K562 (cell line): ENCODE measurements at regions not wholly inside any gene's neighbourhood (a gene's known extent, or its start where the extent isn't known, plus 50 kb on each side); places are given as distances from the start of the nearest gene placed in this dataset.

Source experiments
- ATAC-seq: fragments of 200-7000 bp; cut with Tn5 transposase; 3 replicates; pipeline ENCODE4 v1.9.1; 2020; ENCODE audit warnings: moderate library complexity
- BruUV-seq: library from RNA; stranded (reverse); fragments of 400-500 nt; replicated peaks from 2 replicates; lab custom pipeline; 2021; lab: Mats Ljungman, UMichigan
- CTCF ChIA-PET: fragments of 300-600 bp; formaldehyde crosslinking; extraction: SDS; loops from one replicate; lab custom pipeline; 2021; ENCODE audit warnings: low intra/inter-chr PET ratio; lab: Yijun Ruan, JAX
- POLR2A ChIA-PET: fragments of 300-600, 350-650 bp; sonication (Branson Sonifier 250); formaldehyde crosslinking; extraction: SDS; loops from one replicate; lab custom pipeline; 2021; ENCODE audit warnings: antibody characterized with exemption, inconsistent platforms; lab: Yijun Ruan, JAX
- DNase-seq, 4 experiments: peaks; one replicate each; pipeline versions ENCODE4 v3.0.0 to v3.0.0-alpha.2; 2011 to 2018; ENCODE audit warnings: low spot score in 3 of 4, mixed read lengths in 3 of 4; ENCODE audit errors: extremely low read depth in 1 of 4
- FAIRE-seq: peaks from 2 replicates; lab custom pipeline; 2011; peaks lifted over from hg19 to GRCh38; lab: Jason Lieb, UNC
- H2AFZ ChIP-seq: 2 replicates; pipeline ENCODE4 v1.6.0; 2011; ENCODE audit warnings: low read depth, low read length, control low read depth, inconsistent platforms
- H3K27ac ChIP-seq: fragments of 200-600 bp; 3 replicates; pipeline ENCODE4 v1.8.0; 2011; ENCODE audit warnings: low read depth, mild to moderate bottlenecking, control low read depth, inconsistent platforms, low read length, moderate library complexity, mixed read lengths; ENCODE audit errors: extremely low read depth
- H3K27me3 ChIP-seq, 2 experiments: fragments of 300-600 bp in 1 of 2; 2 replicates in 1 of 2; 3 replicates in 1 of 2; pipeline versions ENCODE4 v1.6.0 to v1.8.0; 2011; ENCODE audit warnings: inconsistent platforms in 2 of 2, low read length in 2 of 2, mild to moderate bottlenecking in 1 of 2, mixed read lengths in 1 of 2, moderate library complexity in 1 of 2; ENCODE audit not compliant: control insufficient read depth in 2 of 2, insufficient read depth in 2 of 2
- H3K36me3 ChIP-seq: fragments of 300-600 bp; 3 replicates; pipeline ENCODE4 v1.8.0; 2011; ENCODE audit warnings: mild to moderate bottlenecking, low read length, inconsistent platforms; ENCODE audit not compliant: control insufficient read depth, insufficient read depth
- H3K4me1 ChIP-seq, 2 experiments: fragments of 200-600 bp in 1 of 2; replicated peaks in 1 of 2; 2 replicates in 1 of 2; 3 replicates in 1 of 2; pipeline versions ENCODE4 v1.5.1 to v1.8.0; 2011; ENCODE audit warnings: inconsistent platforms in 2 of 2, low read length in 2 of 2, mild to moderate bottlenecking in 1 of 2, mixed read lengths in 1 of 2, moderate library complexity in 1 of 2; ENCODE audit not compliant: control insufficient read depth in 2 of 2, insufficient read depth in 2 of 2
- H3K4me2 ChIP-seq: 2 replicates; pipeline ENCODE4 v1.6.1; 2011; ENCODE audit warnings: low read length, control low read depth, inconsistent platforms, mixed read lengths; ENCODE audit not compliant: insufficient read depth
- H3K4me3 ChIP-seq: fragments of 200-600 bp; sonication (generic), shearing (Covaris generic); 2 replicates; pipeline ENCODE4 v1.5.1; 2016; ENCODE audit warnings: control low read depth, inconsistent platforms
- H3K79me2 ChIP-seq: fragments of 200-600 bp; 3 replicates; pipeline ENCODE4 v1.8.0; 2011; ENCODE audit warnings: low read length, inconsistent platforms; ENCODE audit not compliant: control insufficient read depth, insufficient read depth
- H3K9ac ChIP-seq, 2 experiments: 2 replicates each; pipeline versions ENCODE4 v1.6.0 to v1.6.1; 2011; ENCODE audit warnings: low read depth in 2 of 2, low read length in 2 of 2, control low read depth in 1 of 2, inconsistent platforms in 1 of 2, mild to moderate bottlenecking in 1 of 2, mixed read lengths in 1 of 2; ENCODE audit not compliant: insufficient read depth in 1 of 2
- H3K9me1 ChIP-seq: one replicate; pipeline ENCODE4 v1.6.0; 2011; ENCODE audit warnings: inconsistent platforms, mild to moderate bottlenecking, low read length, moderate library complexity; ENCODE audit not compliant: control insufficient read depth, insufficient read depth
- H3K9me3 ChIP-seq: replicated peaks from 2 replicates; pipeline ENCODE4 v1.5.1; 2011; ENCODE audit warnings: low read depth, low read length, inconsistent platforms; ENCODE audit not compliant: control insufficient read depth, insufficient read depth
- H4K20me1 ChIP-seq: replicated peaks from 2 replicates; pipeline ENCODE4 v1.6.1; 2011; ENCODE audit warnings: low read length, inconsistent platforms, mixed read lengths; ENCODE audit not compliant: control insufficient read depth, insufficient read depth
- EGR1 ChIP-seq: fragments of 450-650 bp; conservative IDR thresholded peaks from 2 replicates; pipeline ENCODE4 v1.6.1; 2017; ENCODE audit warnings: mild to moderate bottlenecking
- ESRRA ChIP-seq: fragments of 450-650 bp; IDR thresholded peaks from 2 replicates; pipeline ENCODE4 v1.6.1; 2014; ENCODE audit warnings: low read depth, mild to moderate bottlenecking, moderate library complexity, borderline replicate concordance
- GABPA ChIP-seq: fragments of 200-800 bp; sonication (Bioruptor generic); conservative IDR thresholded peaks from 2 replicates; pipeline ENCODE4 v1.6.1; 2016; ENCODE audit warnings: low read depth, missing genetic modification characterization, missing compliant biosample characterization
- GTF2A2 ChIP-seq: IDR thresholded peaks from 2 replicates; pipeline ENCODE4 v1.6.1; 2016; ENCODE audit warnings: mild to moderate bottlenecking, missing genetic modification characterization, missing compliant biosample characterization
- KLF13 ChIP-seq: fragments of 450-650 bp; IDR thresholded peaks from 2 replicates; pipeline ENCODE4 v1.6.1; 2016; ENCODE audit warnings: missing genetic modification characterization, low read depth, mild to moderate bottlenecking, missing compliant biosample characterization, moderate library complexity, borderline replicate concordance
- MECOM ChIP-seq: fragments of 250-450 bp; sonication (Bioruptor Pico); IDR thresholded peaks from 2 replicates; pipeline ENCODE4 v1.8.0; 2022; ENCODE audit warnings: inconsistent platforms
- NBN ChIP-seq: fragments of 450-650 bp; IDR thresholded peaks from 2 replicates; pipeline ENCODE4 v1.6.1; 2016; ENCODE audit warnings: low read depth, mild to moderate bottlenecking
- NEUROD1 ChIP-seq: fragments of 150-350 bp; IDR thresholded peaks from 2 replicates; pipeline ENCODE4 v1.6.1; 2014; ENCODE audit warnings: borderline replicate concordance, low read length, low read depth; ENCODE audit not compliant: partially characterized antibody
- NFXL1 ChIP-seq: fragments of 450-650 bp; formaldehyde crosslinking; IDR thresholded peaks from 2 replicates; pipeline ENCODE4 v1.4.0; 2021; ENCODE audit warnings: mild to moderate bottlenecking
- RFX5 ChIP-seq: IDR thresholded peaks from 2 replicates; pipeline ENCODE4 v1.6.1; 2011; ENCODE audit warnings: low read depth, mild to moderate bottlenecking, improper control_type of control experiment, low read length
- SETDB1 ChIP-seq: IDR thresholded peaks from one replicate; pipeline ENCODE4 v1.6.1; 2012; ENCODE audit warnings: low read length, control low read depth, inconsistent platforms
- YBX1 ChIP-seq: fragments of 450-650 bp; IDR thresholded peaks from 2 replicates; pipeline ENCODE4 v1.7.1; 2016; ENCODE audit warnings: mild to moderate bottlenecking
- ZNF174 ChIP-seq: fragments of 250-450 bp; sonication (Bioruptor Pico); IDR thresholded peaks from 2 replicates; pipeline ENCODE4 v1.4.0; 2020; ENCODE audit warnings: mild to moderate bottlenecking
- ZNF584 ChIP-seq: fragments of 200-800 bp; sonication (Bioruptor generic); IDR thresholded peaks from 2 replicates; pipeline ENCODE4 v1.6.1; 2016; ENCODE audit warnings: low read depth, mild to moderate bottlenecking, missing genetic modification characterization, missing compliant biosample characterization
- ZZZ3 ChIP-seq: fragments of 450-650 bp; IDR thresholded peaks from 2 replicates; pipeline ENCODE4 v1.6.1; 2016; ENCODE audit warnings: antibody characterized with exemption, mild to moderate bottlenecking, moderate library complexity
- WGBS: fragments of 100-300 bp; shearing (Covaris generic); methylation state at CpG from one replicate; pipeline ENCODE4 v1.1.6; 2016; ENCODE audit warnings: low coverage, mixed read lengths; ENCODE audit not compliant: insufficient coverage; ENCODE audit errors: missing lambda C conversion rate; 5-methylcytosine and 5-hydroxymethylcytosine counted together
- in situ Hi-C: fragments of 300-500 bp; cut with MboI; formaldehyde crosslinking; loops from 4 replicates; pipeline ENCODE4 v1.15.0; 2018; ENCODE audit warnings: inconsistent platforms, mixed read lengths
- intact Hi-C: fragments of 100-400 bp; cut with micrococcal nuclease; formaldehyde crosslinking; loops from 2 replicates; pipeline ENCODE4 v1.14.2; 2022
- TF ChIP-seq, protein P1 (sequence below): fragments of 450-650 bp; IDR thresholded peaks from 2 replicates; pipeline ENCODE4 v1.7.0; 2016; ENCODE audit warnings: borderline replicate concordance
- TF ChIP-seq, protein P2 (sequence below): fragments of 250-450 bp; sonication (Bioruptor Pico); IDR thresholded peaks from 2 replicates; pipeline ENCODE4 v1.5.0; 2021; ENCODE audit warnings: mild to moderate bottlenecking, borderline replicate concordance
- TF ChIP-seq, protein P3 (sequence below), 3 experiments: fragments of 200-800 bp in 1 of 3; sonication (Bioruptor generic) in 1 of 3; sonication (generic) in 1 of 3; formaldehyde crosslinking in 1 of 3; IDR thresholded peaks; 2 replicates each; pipeline versions ENCODE4 v1.6.1 to v1.8.0; 2016 to 2022; ENCODE audit warnings: mild to moderate bottlenecking in 2 of 3, missing compliant biosample characterization in 2 of 3, missing genetic modification characterization in 2 of 3, missing genetic modification reagents in 1 of 3

DNA sequence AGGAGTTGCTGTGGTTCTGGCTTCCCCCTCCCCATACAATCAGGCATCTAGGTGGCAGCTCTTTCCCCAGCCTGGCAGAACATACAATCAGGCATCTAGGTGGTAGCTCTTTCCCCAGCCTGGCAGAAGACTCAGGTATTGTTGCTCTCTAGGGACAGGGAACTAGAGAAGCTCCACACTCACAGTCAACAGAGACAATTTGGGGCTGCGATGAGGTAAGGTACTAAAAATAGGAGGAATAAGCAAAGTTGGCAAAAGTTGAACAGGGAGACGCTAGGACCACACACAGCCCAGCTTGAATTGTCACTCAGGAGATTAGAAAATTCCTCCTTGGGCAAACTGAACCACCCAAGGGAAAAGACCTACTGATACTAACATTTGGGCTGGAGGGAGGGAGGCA is 315.5 kb upstream of the CDH5 start (continued):
- TF ChIP-seq ESRRA = no peak
- TF ChIP-seq, protein P1, sequence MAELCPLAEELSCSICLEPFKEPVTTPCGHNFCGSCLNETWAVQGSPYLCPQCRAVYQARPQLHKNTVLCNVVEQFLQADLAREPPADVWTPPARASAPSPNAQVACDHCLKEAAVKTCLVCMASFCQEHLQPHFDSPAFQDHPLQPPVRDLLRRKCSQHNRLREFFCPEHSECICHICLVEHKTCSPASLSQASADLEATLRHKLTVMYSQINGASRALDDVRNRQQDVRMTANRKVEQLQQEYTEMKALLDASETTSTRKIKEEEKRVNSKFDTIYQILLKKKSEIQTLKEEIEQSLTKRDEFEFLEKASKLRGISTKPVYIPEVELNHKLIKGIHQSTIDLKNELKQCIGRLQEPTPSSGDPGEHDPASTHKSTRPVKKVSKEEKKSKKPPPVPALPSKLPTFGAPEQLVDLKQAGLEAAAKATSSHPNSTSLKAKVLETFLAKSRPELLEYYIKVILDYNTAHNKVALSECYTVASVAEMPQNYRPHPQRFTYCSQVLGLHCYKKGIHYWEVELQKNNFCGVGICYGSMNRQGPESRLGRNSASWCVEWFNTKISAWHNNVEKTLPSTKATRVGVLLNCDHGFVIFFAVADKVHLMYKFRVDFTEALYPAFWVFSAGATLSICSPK = no peak
- TF ChIP-seq MECOM = no peak
- TF ChIP-seq NFXL1 = no peak
- TF ChIP-seq, protein P2, sequence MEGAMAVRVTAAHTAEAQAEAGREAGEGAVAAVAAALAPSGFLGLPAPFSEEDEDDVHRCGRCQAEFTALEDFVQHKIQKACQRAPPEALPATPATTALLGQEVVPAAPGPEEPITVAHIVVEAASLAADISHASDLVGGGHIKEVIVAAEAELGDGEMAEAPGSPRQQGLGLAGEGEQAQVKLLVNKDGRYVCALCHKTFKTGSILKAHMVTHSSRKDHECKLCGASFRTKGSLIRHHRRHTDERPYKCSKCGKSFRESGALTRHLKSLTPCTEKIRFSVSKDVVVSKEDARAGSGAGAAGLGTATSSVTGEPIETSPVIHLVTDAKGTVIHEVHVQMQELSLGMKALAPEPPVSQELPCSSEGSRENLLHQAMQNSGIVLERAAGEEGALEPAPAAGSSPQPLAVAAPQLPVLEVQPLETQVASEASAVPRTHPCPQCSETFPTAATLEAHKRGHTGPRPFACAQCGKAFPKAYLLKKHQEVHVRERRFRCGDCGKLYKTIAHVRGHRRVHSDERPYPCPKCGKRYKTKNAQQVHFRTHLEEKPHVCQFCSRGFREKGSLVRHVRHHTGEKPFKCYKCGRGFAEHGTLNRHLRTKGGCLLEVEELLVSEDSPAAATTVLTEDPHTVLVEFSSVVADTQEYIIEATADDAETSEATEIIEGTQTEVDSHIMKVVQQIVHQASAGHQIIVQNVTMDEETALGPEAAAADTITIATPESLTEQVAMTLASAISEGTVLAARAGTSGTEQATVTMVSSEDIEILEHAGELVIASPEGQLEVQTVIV = no peak
- no peak for TF ChIP-seq RFX5
- TF ChIP-seq, all 486 proteins: peak for 0

DNA sequence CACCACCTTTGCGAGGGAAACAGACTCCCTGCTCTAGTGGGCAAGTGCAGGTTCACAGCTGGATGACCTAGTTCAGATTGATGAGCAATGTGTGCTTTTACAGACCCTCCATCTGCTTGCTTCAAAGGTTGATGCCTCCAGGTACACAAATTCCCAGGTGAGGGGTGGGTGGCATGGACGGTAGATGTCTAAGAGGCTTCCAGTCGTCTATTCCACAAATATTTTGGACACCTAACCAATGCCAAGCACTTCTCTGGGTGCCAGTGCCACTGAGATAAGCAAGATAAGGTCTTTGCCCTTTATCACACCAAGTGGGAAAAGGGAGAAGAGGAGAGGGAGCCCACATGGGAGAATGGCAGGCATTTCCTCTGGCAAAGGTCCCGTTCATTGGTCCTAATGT is 316.6 kb upstream of the CDH5 start:
- CTCF ChIA-PET = no interaction called here
- TF ChIP-seq GTF2A2 (tag) (no peak), KLF13 (tag) (no peak), SETDB1 (no peak), YBX1 (no peak), GABPA (tag) (no peak), NEUROD1 (no peak), ZZZ3 (no peak), EGR1 (no peak), ZNF584 (CRISPR knock-in tag) (no peak), ZNF174 (no peak), NBN (no peak)
- TF ChIP-seq, protein P3, sequence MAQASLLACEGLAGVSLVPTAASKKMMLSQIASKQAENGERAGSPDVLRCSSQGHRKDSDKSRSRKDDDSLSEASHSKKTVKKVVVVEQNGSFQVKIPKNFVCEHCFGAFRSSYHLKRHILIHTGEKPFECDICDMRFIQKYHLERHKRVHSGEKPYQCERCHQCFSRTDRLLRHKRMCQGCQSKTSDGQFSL (CRISPR knock-in tag; IDR thresholded peaks at IDR 0.05) = no peak
- TF ChIP-seq, protein P3 (tag; IDR thresholded peaks at IDR 0.05) = no peak
- Histone ChIP-seq H3K27me3 (no peaks in the 10 kb centered on the region), H3K4me1 (no peaks in the 10 kb centered on the region), H3K9me3 (no peaks in the 10 kb centered on the region), H3K9me1 (no peaks in the 10 kb centered on the region), H2AFZ (no peak overlapping the region), H3K4me3 (no peak overlapping the region), H3K27ac (no peak overlapping the region), H4K20me1 (no peaks in the 10 kb centered on the region; the same call in 1 of the 2 replicates), H3K36me3 (no peaks in the 10 kb centered on the region), H3K79me2 (no peaks in the 10 kb centered on the region), H3K9ac (no peak overlapping the region), H3K4me2 (no peak overlapping the region)
- in situ Hi-C loops (no loop called here), intact Hi-C loops (no loop called here)
- POLR2A ChIA-PET = interaction anchor here (0.7 kb wide), 1 partner anchor 8 kb away, joined by 3 read pairs; no protein-coding TSS in a partner anchor
- ATAC-seq (no peak), DNase-seq (no peak), FAIRE-seq (no peak)
- WGBS = 0% methylated on average over 4 of the region's 4 CpGs
- BruUV-seq = no TSS peak
